ENCODE measurements at regions not wholly inside any gene's neighbourhood (a gene's known extent, or its start where the extent isn't known, plus 50 kb on each side); places are given as distances from the start of the nearest gene placed in this dataset.

- no peak for DNase-seq (ENCODE audit: insufficient read length, low spot score)
- no peak for FAIRE-seq
- TF ChIP-seq PAX5 (IDR thresholded peaks at IDR 0.05; ENCODE audit: insufficient read depth, low read length, severe bottlenecking) (no peak), TAF1 (IDR thresholded peaks at IDR 0.05; ENCODE audit: low read depth, low read length) (no peak), SPI1 (IDR thresholded peaks at IDR 0.05; ENCODE audit: low read depth, low read length) (no peak), POLR2AphosphoS5 (IDR thresholded peaks at IDR 0.05; ENCODE audit: low read depth, low read length) (no peak), POU2F2 (IDR thresholded peaks at IDR 0.05; ENCODE audit: low read depth, low read length) (no peak), POLR2A (IDR thresholded peaks at IDR 0.05; ENCODE audit: low read depth, low read length) (no peak)
Observed at GRCh38 chr2:240286596-240286995, 146.1 kb upstream of the OTOS start.

- DNase-seq (ENCODE audit: insufficient read length, low spot score) (no peak), FAIRE-seq (no peak)
- TF ChIP-seq SPI1 (IDR thresholded peaks at IDR 0.05; ENCODE audit: low read depth, low read length) (no peak), PAX5 (IDR thresholded peaks at IDR 0.05; ENCODE audit: insufficient read depth, low read length, severe bottlenecking) (no peak), POLR2A (IDR thresholded peaks at IDR 0.05; ENCODE audit: low read depth, low read length) (no peak), POU2F2 (IDR thresholded peaks at IDR 0.05; ENCODE audit: low read depth, low read length) (no peak), POLR2AphosphoS5 (IDR thresholded peaks at IDR 0.05; ENCODE audit: low read depth, low read length) (no peak), TAF1 (IDR thresholded peaks at IDR 0.05; ENCODE audit: low read depth, low read length) (no peak)
Observed at GRCh38 chr2:240287011-240287410, 146.6 kb upstream of the OTOS start.

- FAIRE-seq (no peak), DNase-seq (ENCODE audit: insufficient read length, low spot score) (no peak)
- TF ChIP-seq POU2F2 (IDR thresholded peaks at IDR 0.05; ENCODE audit: low read depth, low read length) (no peak), POLR2A (IDR thresholded peaks at IDR 0.05; ENCODE audit: low read depth, low read length) (no peak), TAF1 (IDR thresholded peaks at IDR 0.05; ENCODE audit: low read depth, low read length) (no peak), POLR2AphosphoS5 (IDR thresholded peaks at IDR 0.05; ENCODE audit: low read depth, low read length) (no peak), SPI1 (IDR thresholded peaks at IDR 0.05; ENCODE audit: low read depth, low read length) (no peak), PAX5 (IDR thresholded peaks at IDR 0.05; ENCODE audit: insufficient read depth, low read length, severe bottlenecking) (no peak)
Observed at GRCh38 chr2:240287496-240288086, 147.1 kb upstream of the OTOS start.

GRCh38 chr2:240288087-240288521 lies 147.4 kb upstream of the GPC1 start:
- no peak for FAIRE-seq
- TF ChIP-seq PAX5 (IDR thresholded peaks at IDR 0.05; ENCODE audit: insufficient read depth, low read length, severe bottlenecking) (no peak), POU2F2 (IDR thresholded peaks at IDR 0.05; ENCODE audit: low read depth, low read length) (no peak), SPI1 (IDR thresholded peaks at IDR 0.05; ENCODE audit: low read depth, low read length) (no peak)
- DNase-seq (ENCODE audit: insufficient read length, low spot score): no peak

GRCh38 chr2:240289701-240290431 lies 145.6 kb upstream of the GPC1 start:
- DNase-seq (ENCODE audit: insufficient read length, low spot score): no peak
- FAIRE-seq: no peak
- TF ChIP-seq PAX5 (IDR thresholded peaks at IDR 0.05; ENCODE audit: insufficient read depth, low read length, severe bottlenecking): no peak
- TF ChIP-seq POU2F2 (IDR thresholded peaks at IDR 0.05; ENCODE audit: low read depth, low read length): no peak
- TF ChIP-seq POLR2A (IDR thresholded peaks at IDR 0.05; ENCODE audit: low read depth, low read length): no peak
- TF ChIP-seq SPI1 (IDR thresholded peaks at IDR 0.05; ENCODE audit: low read depth, low read length): no peak
- no peak for TF ChIP-seq POLR2AphosphoS5 (IDR thresholded peaks at IDR 0.05; ENCODE audit: low read depth, low read length)
- no peak for TF ChIP-seq TAF1 (IDR thresholded peaks at IDR 0.05; ENCODE audit: low read depth, low read length)

GRCh38 chr2:240290432-240291336 lies 144.8 kb upstream of the GPC1 start:
- no peak for TF ChIP-seq PAX5 (IDR thresholded peaks at IDR 0.05; ENCODE audit: insufficient read depth, low read length, severe bottlenecking)
- no peak for TF ChIP-seq POU2F2 (IDR thresholded peaks at IDR 0.05; ENCODE audit: low read depth, low read length)
- TF ChIP-seq POLR2AphosphoS5 (IDR thresholded peaks at IDR 0.05; ENCODE audit: low read depth, low read length): no peak
- no peak for TF ChIP-seq SPI1 (IDR thresholded peaks at IDR 0.05; ENCODE audit: low read depth, low read length)
- no peak for TF ChIP-seq TAF1 (IDR thresholded peaks at IDR 0.05; ENCODE audit: low read depth, low read length)
- no peak for TF ChIP-seq POLR2A (IDR thresholded peaks at IDR 0.05; ENCODE audit: low read depth, low read length)
- no peak for DNase-seq (ENCODE audit: insufficient read length, low spot score)
- FAIRE-seq: no peak

GRCh38 chr2:240291337-240292034 lies 144.0 kb upstream of the GPC1 start:
- DNase-seq (ENCODE audit: insufficient read length, low spot score): no peak
- FAIRE-seq: no peak
- no peak for TF ChIP-seq POLR2A (IDR thresholded peaks at IDR 0.05; ENCODE audit: low read depth, low read length)
- no peak for TF ChIP-seq TAF1 (IDR thresholded peaks at IDR 0.05; ENCODE audit: low read depth, low read length)
- TF ChIP-seq POU2F2 (IDR thresholded peaks at IDR 0.05; ENCODE audit: low read depth, low read length): no peak
- TF ChIP-seq SPI1 (IDR thresholded peaks at IDR 0.05; ENCODE audit: low read depth, low read length): no peak
- TF ChIP-seq POLR2AphosphoS5 (IDR thresholded peaks at IDR 0.05; ENCODE audit: low read depth, low read length): no peak
- no peak for TF ChIP-seq PAX5 (IDR thresholded peaks at IDR 0.05; ENCODE audit: insufficient read depth, low read length, severe bottlenecking)

- FAIRE-seq (no peak), DNase-seq (ENCODE audit: insufficient read length, low spot score) (no peak)
Observed at GRCh38 chr2:240292035-240292574, 143.4 kb upstream of the GPC1 start.

More at GRCh38 chr2:240292035-240292574, 143.4 kb upstream of the GPC1 start:
- no peak for TF ChIP-seq POLR2AphosphoS5 (IDR thresholded peaks at IDR 0.05; ENCODE audit: low read depth, low read length)
- no peak for TF ChIP-seq POU2F2 (IDR thresholded peaks at IDR 0.05; ENCODE audit: low read depth, low read length)
- TF ChIP-seq SPI1 (IDR thresholded peaks at IDR 0.05; ENCODE audit: low read depth, low read length): no peak
- TF ChIP-seq TAF1 (IDR thresholded peaks at IDR 0.05; ENCODE audit: low read depth, low read length): no peak
- TF ChIP-seq POLR2A (IDR thresholded peaks at IDR 0.05; ENCODE audit: low read depth, low read length): no peak
- no peak for TF ChIP-seq PAX5 (IDR thresholded peaks at IDR 0.05; ENCODE audit: insufficient read depth, low read length, severe bottlenecking)
